DND-41 (cell line): ENCODE measurements at regions not wholly inside any gene's neighbourhood (a gene's known extent, or its start where the extent isn't known, plus 50 kb on each side); places are given as distances from the start of the nearest gene placed in this dataset.

ENCODE experiments used
- EZH2 ChIP-seq: IDR thresholded peaks from 3 replicates; pipeline ENCODE4 v1.6.1; 2012; ENCODE audit warnings: borderline replicate concordance, low read depth, mild to moderate bottlenecking, moderate library complexity, low read length, inconsistent platforms; ENCODE audit not compliant: severe bottlenecking
- TF ChIP-seq, protein P1 (sequence below): IDR thresholded peaks from 2 replicates; pipeline ENCODE4 v1.5.1; 2012; ENCODE audit warnings: borderline replicate concordance, low read length, moderate library complexity, mild to moderate bottlenecking; ENCODE audit not compliant: poor library complexity, severe bottlenecking; ENCODE audit errors: extremely low read depth

DNA sequence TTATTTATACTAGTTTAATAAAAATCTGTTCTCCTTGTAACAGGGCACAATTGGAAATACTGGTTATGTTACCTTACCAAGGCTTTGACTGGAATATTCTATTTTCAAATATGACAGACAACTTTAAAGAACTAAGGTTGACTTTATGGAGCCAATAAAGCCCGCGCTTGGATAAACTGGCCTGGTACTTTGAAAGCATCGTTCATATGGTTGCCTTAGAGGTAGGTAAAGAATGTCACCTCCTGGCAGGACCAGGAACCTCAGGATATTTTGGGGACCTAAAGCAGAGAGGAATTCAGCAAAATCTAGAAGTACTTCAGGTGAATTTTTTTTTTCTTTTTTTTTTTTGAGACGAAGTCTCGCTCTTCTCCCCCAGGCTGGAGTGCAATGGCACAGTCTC is 71.2 kb upstream of the CREB1 start:
- TF ChIP-seq, protein P1, sequence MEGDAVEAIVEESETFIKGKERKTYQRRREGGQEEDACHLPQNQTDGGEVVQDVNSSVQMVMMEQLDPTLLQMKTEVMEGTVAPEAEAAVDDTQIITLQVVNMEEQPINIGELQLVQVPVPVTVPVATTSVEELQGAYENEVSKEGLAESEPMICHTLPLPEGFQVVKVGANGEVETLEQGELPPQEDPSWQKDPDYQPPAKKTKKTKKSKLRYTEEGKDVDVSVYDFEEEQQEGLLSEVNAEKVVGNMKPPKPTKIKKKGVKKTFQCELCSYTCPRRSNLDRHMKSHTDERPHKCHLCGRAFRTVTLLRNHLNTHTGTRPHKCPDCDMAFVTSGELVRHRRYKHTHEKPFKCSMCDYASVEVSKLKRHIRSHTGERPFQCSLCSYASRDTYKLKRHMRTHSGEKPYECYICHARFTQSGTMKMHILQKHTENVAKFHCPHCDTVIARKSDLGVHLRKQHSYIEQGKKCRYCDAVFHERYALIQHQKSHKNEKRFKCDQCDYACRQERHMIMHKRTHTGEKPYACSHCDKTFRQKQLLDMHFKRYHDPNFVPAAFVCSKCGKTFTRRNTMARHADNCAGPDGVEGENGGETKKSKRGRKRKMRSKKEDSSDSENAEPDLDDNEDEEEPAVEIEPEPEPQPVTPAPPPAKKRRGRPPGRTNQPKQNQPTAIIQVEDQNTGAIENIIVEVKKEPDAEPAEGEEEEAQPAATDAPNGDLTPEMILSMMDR, result no peak
- TF ChIP-seq EZH2, result no peak
